HEK293 (cell line): ENCODE measurements at regions not wholly inside any gene's neighbourhood (a gene's known extent, or its start where the extent isn't known, plus 50 kb on each side); places are given as distances from the start of the nearest gene placed in this dataset.

Experiments used
- CTCF ChIA-PET: fragments of 350-600 bp; formaldehyde crosslinking; extraction: SDS; loops from one replicate; lab custom pipeline; 2021; ENCODE audit warnings: antibody characterized with exemption; lab: Yijun Ruan, JAX
- POLR2A ChIA-PET: fragments of 300-600 bp; formaldehyde crosslinking; extraction: SDS; loops from one replicate; lab custom pipeline; 2020; ENCODE audit warnings: antibody characterized with exemption, inconsistent platforms; lab: Yijun Ruan, JAX
- H3K27ac ChIP-seq: fragments of 200-500 bp; sonication (Bioruptor generic); 2 replicates; pipeline ENCODE4 v1.5.1; 2014; ENCODE audit warnings: low read depth, low read length, control low read depth, inconsistent platforms; ENCODE audit errors: extremely low read depth
- H3K36me3 ChIP-seq, 2 experiments: fragments of 200-500 bp in 1 of 2; sonication (Bioruptor generic) in 1 of 2; 1 replicate in 1 of 2; 2 replicates in 1 of 2; pipeline ENCODE4 v1.5.1; 2014 to 2017; ENCODE audit warnings: inconsistent platforms in 2 of 2, low read length in 2 of 2; ENCODE audit not compliant: control insufficient read depth in 2 of 2, insufficient read depth in 1 of 2
- H3K4me1 ChIP-seq: fragments of 200-500 bp; sonication (Bioruptor generic); 2 replicates; pipeline ENCODE4 v1.5.1; 2014; ENCODE audit warnings: mild to moderate bottlenecking, low read length, inconsistent platforms; ENCODE audit not compliant: control insufficient read depth, insufficient read depth
- H3K4me3 ChIP-seq: 2 replicates; pipeline ENCODE4 v1.5.1; 2011; ENCODE audit warnings: low read depth, mild to moderate bottlenecking, control low read depth, low read length, moderate library complexity
- H3K9me3 ChIP-seq: fragments of 200-500 bp; sonication (Bioruptor generic); 2 replicates; pipeline ENCODE4 v1.5.1; 2014; ENCODE audit warnings: low read depth, low read length, inconsistent platforms; ENCODE audit not compliant: control insufficient read depth, insufficient read depth
- KLF1 ChIP-seq: fragments of 450-650 bp; formaldehyde crosslinking; IDR thresholded peaks from 2 replicates; pipeline ENCODE4 v1.5.1; 2016; ENCODE audit warnings: missing biosample characterization, missing genetic modification characterization
- MEIS1 ChIP-seq: sonication (generic); formaldehyde crosslinking; IDR thresholded peaks from 2 replicates; pipeline ENCODE4 v1.8.1; 2022; ENCODE audit warnings: missing genetic modification reagents, mild to moderate bottlenecking, borderline replicate concordance
- SCRT1 ChIP-seq: fragments of 450-650 bp; formaldehyde crosslinking; IDR thresholded peaks from 2 replicates; pipeline ENCODE4 v1.5.1; 2016; ENCODE audit warnings: missing biosample characterization, missing genetic modification characterization, borderline replicate concordance
- SETDB1 ChIP-seq: IDR thresholded peaks from one replicate; pipeline ENCODE4 v1.6.1; 2017; ENCODE audit warnings: mild to moderate bottlenecking, low read length, moderate library complexity, mixed read lengths; ENCODE audit not compliant: insufficient read length
- TCF7L2 ChIP-seq: IDR thresholded peaks from 2 replicates; pipeline ENCODE4 v1.6.1; 2011; ENCODE audit warnings: low read depth, mild to moderate bottlenecking, inconsistent platforms, low read length, moderate library complexity, borderline replicate concordance
- YY1 ChIP-seq: fragments of 450-650 bp; formaldehyde crosslinking; IDR thresholded peaks from 2 replicates; pipeline ENCODE4 v1.5.1; 2018; ENCODE audit warnings: missing biosample characterization, missing genetic modification characterization
- ZBTB17 ChIP-seq: fragments of 450-650 bp; formaldehyde crosslinking; IDR thresholded peaks from 2 replicates; pipeline ENCODE4 v1.5.1; 2016; ENCODE audit warnings: missing biosample characterization, missing genetic modification characterization
- ZBTB8A ChIP-seq: fragments of 450-650 bp; formaldehyde crosslinking; IDR thresholded peaks from 2 replicates; pipeline ENCODE4 v1.5.1; 2016; ENCODE audit warnings: missing biosample characterization, missing genetic modification characterization
- ZEB2 ChIP-seq: fragments of 450-650 bp; formaldehyde crosslinking; IDR thresholded peaks from 2 replicates; pipeline ENCODE4 v1.5.1; 2016; ENCODE audit warnings: missing biosample characterization, missing genetic modification characterization
- ZFP3 ChIP-seq: fragments of 450-650 bp; formaldehyde crosslinking; IDR thresholded peaks from 2 replicates; pipeline ENCODE4 v1.5.1; 2016; ENCODE audit warnings: low read depth, missing biosample characterization, missing genetic modification characterization
- ZNF114 ChIP-seq: fragments of 450-650 bp; formaldehyde crosslinking; IDR thresholded peaks from 2 replicates; pipeline ENCODE4 v1.5.0; 2017; ENCODE audit warnings: missing biosample characterization, missing genetic modification characterization
- ZNF140 ChIP-seq: fragments of 450-650 bp; formaldehyde crosslinking; IDR thresholded peaks from 2 replicates; pipeline ENCODE4 v1.5.1; 2016; ENCODE audit warnings: missing biosample characterization, missing genetic modification characterization
- ZNF16 ChIP-seq: fragments of 450-650 bp; formaldehyde crosslinking; IDR thresholded peaks from 2 replicates; pipeline ENCODE4 v1.5.1; 2016; ENCODE audit warnings: low read depth, missing biosample characterization, missing genetic modification characterization
- ZNF174 ChIP-seq: fragments of 450-650 bp; formaldehyde crosslinking; IDR thresholded peaks from 2 replicates; pipeline ENCODE4 v1.5.0; 2017; ENCODE audit warnings: missing biosample characterization, mild to moderate bottlenecking, missing genetic modification characterization
- ZNF184 ChIP-seq: fragments of 450-650 bp; IDR thresholded peaks from 2 replicates; pipeline ENCODE4 v1.5.1; 2018; ENCODE audit warnings: missing biosample characterization, mild to moderate bottlenecking, missing genetic modification characterization
- ZNF214 ChIP-seq: fragments of 450-650 bp; formaldehyde crosslinking; IDR thresholded peaks from 2 replicates; pipeline ENCODE4 v1.5.1; 2017; ENCODE audit warnings: missing biosample characterization, mild to moderate bottlenecking, missing genetic modification characterization, borderline replicate concordance
- ZNF223 ChIP-seq: fragments of 450-650 bp; formaldehyde crosslinking; IDR thresholded peaks from 2 replicates; pipeline ENCODE4 v1.5.1; 2016; ENCODE audit warnings: missing biosample characterization, missing genetic modification characterization
- ZNF266 ChIP-seq: fragments of 450-650 bp; formaldehyde crosslinking; IDR thresholded peaks from 2 replicates; pipeline ENCODE4 v1.5.1; 2016; ENCODE audit warnings: missing biosample characterization, missing genetic modification characterization, low read depth
- ZNF292 ChIP-seq: fragments of 450-650 bp; formaldehyde crosslinking; IDR thresholded peaks from 2 replicates; pipeline ENCODE4 v1.5.1; 2016; ENCODE audit warnings: low read depth, missing biosample characterization, missing genetic modification characterization, borderline replicate concordance
- ZNF350 ChIP-seq: fragments of 450-650 bp; formaldehyde crosslinking; IDR thresholded peaks from 2 replicates; pipeline ENCODE4 v1.5.0; 2017; ENCODE audit warnings: missing biosample characterization, mild to moderate bottlenecking, missing genetic modification characterization
- ZNF416 ChIP-seq: fragments of 450-650 bp; formaldehyde crosslinking; IDR thresholded peaks from 2 replicates; pipeline ENCODE4 v1.5.1; 2016; ENCODE audit warnings: missing biosample characterization, missing genetic modification characterization
- ZNF510 ChIP-seq: fragments of 450-650 bp; formaldehyde crosslinking; IDR thresholded peaks from 2 replicates; pipeline ENCODE4 v1.5.1; 2018; ENCODE audit warnings: mild to moderate bottlenecking, missing genetic modification characterization, missing biosample characterization; ENCODE audit not compliant: insufficient replicate concordance
- ZNF571 ChIP-seq: fragments of 450-650 bp; formaldehyde crosslinking; IDR thresholded peaks from 2 replicates; pipeline ENCODE4 v1.5.0; 2017; ENCODE audit warnings: missing biosample characterization, missing genetic modification characterization
- ZNF677 ChIP-seq: fragments of 450-650 bp; IDR thresholded peaks from 2 replicates; pipeline ENCODE4 v1.5.0; 2018; ENCODE audit warnings: missing biosample characterization, mild to moderate bottlenecking, missing genetic modification characterization, moderate library complexity
- TF ChIP-seq, protein P1 (sequence below): fragments of 450-650 bp; formaldehyde crosslinking; IDR thresholded peaks from 2 replicates; pipeline ENCODE4 v1.5.1; 2016; ENCODE audit warnings: missing biosample characterization, missing genetic modification characterization
- TF ChIP-seq, protein P2 (sequence below): fragments of 450-650 bp; formaldehyde crosslinking; IDR thresholded peaks from 2 replicates; pipeline ENCODE4; 2016; ENCODE audit warnings: missing biosample characterization, missing genetic modification characterization
- TF ChIP-seq, protein P3 (sequence below): fragments of 450-650 bp; formaldehyde crosslinking; IDR thresholded peaks from 2 replicates; pipeline ENCODE4 v1.5.1; 2017; ENCODE audit warnings: missing biosample characterization, missing genetic modification characterization
- TF ChIP-seq, protein P4 (sequence below): fragments of 450-650 bp; formaldehyde crosslinking; IDR thresholded peaks from 2 replicates; pipeline ENCODE4 v1.5.1; 2016; ENCODE audit warnings: missing biosample characterization, missing genetic modification characterization
- TF ChIP-seq, protein P5 (sequence below): fragments of 450-650 bp; formaldehyde crosslinking; IDR thresholded peaks from 2 replicates; pipeline ENCODE4 v1.5.1; 2016; ENCODE audit warnings: missing biosample characterization, missing genetic modification characterization

DNA sequence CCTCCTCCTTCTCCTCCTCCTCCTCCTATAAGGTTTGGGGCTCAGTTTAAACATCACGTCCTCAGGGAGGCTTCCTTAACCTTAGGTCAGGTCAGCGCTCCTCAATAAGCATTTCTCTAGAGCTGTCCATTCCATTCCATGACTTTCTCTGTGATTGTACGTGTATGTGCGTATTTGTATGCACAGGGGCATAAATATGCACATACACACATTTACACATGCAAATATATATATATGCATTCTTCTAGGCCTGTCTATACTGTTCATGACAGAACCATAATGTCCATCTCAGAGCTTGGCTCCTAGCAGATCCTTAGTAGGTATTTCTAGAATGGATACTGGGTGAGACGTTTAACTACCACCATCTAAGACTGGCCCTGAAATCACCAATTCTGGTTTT lies 258.6 kb downstream of the STIM2 start:
- Histone ChIP-seq H3K9me3 (no peaks in the 10 kb centered on the region), H3K36me3 (no peaks in the 10 kb centered on the region), H3K27ac (no peak overlapping the region), H3K4me3 (no peak overlapping the region), H3K4me1 (no peaks in the 10 kb centered on the region)
- POLR2A ChIA-PET: no interaction called here
- CTCF ChIA-PET: interaction anchor here (1.2 kb wide), 1 partner anchor 17 kb away, joined by 3 read pairs; no protein-coding TSS in a partner anchor
- no peak for TF ChIP-seq SETDB1
- no peak for TF ChIP-seq ZNF184 (tag by site-specific recombination)
- TF ChIP-seq TCF7L2: no peak
- no peak for TF ChIP-seq ZNF140 (tag by site-specific recombination)
- TF ChIP-seq, protein P1, sequence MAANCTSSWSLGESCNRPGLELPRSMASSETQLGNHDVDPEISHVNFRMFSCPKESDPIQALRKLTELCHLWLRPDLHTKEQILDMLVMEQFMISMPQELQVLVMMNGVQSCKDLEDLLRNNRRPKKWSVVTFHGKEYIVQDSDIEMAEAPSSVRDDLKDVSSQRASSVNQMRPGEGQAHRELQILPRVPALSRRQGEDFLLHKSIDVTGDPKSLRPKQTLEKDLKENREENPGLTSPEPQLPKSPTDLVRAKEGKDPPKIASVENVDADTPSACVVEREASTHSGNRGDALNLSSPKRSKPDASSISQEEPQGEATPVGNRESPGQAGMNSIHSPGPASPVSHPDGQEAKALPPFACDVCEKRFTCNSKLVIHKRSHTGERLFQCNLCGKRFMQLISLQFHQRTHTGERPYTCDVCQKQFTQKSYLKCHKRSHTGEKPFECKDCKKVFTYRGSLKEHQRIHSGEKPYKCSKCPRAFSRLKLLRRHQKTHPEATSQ (tag by site-specific recombination): no peak
- no peak for TF ChIP-seq ZNF350 (tag by site-specific recombination)
- TF ChIP-seq, protein P2, sequence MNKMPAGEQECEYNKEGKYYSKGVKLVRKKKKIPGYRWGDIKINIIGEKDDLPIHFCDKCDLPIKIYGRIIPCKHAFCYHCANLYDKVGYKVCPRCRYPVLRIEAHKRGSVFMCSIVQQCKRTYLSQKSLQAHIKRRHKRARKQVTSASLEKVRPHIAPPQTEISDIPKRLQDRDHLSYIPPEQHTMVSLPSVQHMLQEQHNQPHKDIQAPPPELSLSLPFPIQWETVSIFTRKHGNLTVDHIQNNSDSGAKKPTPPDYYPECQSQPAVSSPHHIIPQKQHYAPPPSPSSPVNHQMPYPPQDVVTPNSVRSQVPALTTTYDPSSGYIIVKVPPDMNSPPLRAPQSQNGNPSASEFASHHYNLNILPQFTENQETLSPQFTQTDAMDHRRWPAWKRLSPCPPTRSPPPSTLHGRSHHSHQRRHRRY: no peak
- TF ChIP-seq ZNF266 (tag by site-specific recombination): no peak
- no peak for TF ChIP-seq ZBTB8A (tag by site-specific recombination)
- no peak for TF ChIP-seq ZNF174
- TF ChIP-seq, protein P3, sequence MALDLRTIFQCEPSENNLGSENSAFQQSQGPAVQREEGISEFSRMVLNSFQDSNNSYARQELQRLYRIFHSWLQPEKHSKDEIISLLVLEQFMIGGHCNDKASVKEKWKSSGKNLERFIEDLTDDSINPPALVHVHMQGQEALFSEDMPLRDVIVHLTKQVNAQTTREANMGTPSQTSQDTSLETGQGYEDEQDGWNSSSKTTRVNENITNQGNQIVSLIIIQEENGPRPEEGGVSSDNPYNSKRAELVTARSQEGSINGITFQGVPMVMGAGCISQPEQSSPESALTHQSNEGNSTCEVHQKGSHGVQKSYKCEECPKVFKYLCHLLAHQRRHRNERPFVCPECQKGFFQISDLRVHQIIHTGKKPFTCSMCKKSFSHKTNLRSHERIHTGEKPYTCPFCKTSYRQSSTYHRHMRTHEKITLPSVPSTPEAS (tag by site-specific recombination): no peak
- TF ChIP-seq ZFP3: no peak
- no peak for TF ChIP-seq ZNF16 (tag by site-specific recombination)
- TF ChIP-seq ZBTB17 (tag by site-specific recombination): no peak

DNA sequence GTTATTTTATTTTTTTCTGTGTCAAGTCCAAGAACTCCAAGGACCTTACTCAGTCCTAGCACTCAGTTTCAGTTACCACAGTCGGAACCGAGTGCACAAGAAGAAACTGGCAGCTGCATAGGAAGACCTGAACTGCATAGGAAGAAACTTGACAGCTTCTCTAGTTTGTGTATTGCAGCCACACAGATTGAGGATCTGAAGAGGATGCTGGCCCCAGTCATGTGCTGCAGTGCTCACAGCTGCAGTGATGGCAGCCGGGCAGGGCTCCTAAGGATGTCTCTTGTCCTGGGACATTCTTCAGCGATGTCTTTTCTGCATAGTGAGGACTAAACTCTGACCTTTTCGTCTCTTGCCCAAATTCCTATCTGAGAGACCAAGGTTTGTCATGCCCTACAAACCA lies 261.2 kb downstream of the STIM2 start:
- ChIA-PET POLR2A (no interaction called here), CTCF (no interaction called here)
- H3K4me1 ChIP-seq: no peaks in the 10 kb centered on the region
- no peaks in the 10 kb centered on the region for H3K36me3 ChIP-seq
- H3K27ac ChIP-seq: no peak overlapping the region
- no peak overlapping the region for H3K4me3 ChIP-seq
- no peaks in the 10 kb centered on the region for H3K9me3 ChIP-seq
- TF ChIP-seq MEIS1 (CRISPR knock-in tag): no peak
- no peak for TF ChIP-seq ZNF677 (tag by site-specific recombination)
- TF ChIP-seq ZEB2: no peak
- TF ChIP-seq ZNF223 (tag by site-specific recombination): no peak
- no peak for TF ChIP-seq ZNF114 (tag by site-specific recombination)
- TF ChIP-seq ZNF510 (tag by site-specific recombination): no peak
- no peak for TF ChIP-seq ZNF571 (tag by site-specific recombination)
- TF ChIP-seq, protein P4, sequence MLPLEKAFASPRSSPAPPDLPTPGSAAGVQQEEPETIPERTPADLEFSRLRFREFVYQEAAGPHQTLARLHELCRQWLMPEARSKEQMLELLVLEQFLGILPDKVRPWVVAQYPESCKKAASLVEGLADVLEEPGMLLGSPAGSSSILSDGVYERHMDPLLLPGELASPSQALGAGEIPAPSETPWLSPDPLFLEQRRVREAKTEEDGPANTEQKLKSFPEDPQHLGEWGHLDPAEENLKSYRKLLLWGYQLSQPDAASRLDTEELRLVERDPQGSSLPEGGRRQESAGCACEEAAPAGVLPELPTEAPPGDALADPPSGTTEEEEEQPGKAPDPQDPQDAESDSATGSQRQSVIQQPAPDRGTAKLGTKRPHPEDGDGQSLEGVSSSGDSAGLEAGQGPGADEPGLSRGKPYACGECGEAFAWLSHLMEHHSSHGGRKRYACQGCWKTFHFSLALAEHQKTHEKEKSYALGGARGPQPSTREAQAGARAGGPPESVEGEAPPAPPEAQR: no peak
- no peak for TF ChIP-seq ZNF292 (tag by site-specific recombination)
- no peak for TF ChIP-seq SCRT1
- no peak for TF ChIP-seq ZFP3
- no peak for TF ChIP-seq ZNF214 (tag by site-specific recombination)
- TF ChIP-seq KLF1: no peak
- TF ChIP-seq YY1: no peak
- TF ChIP-seq ZNF416 (tag by site-specific recombination): no peak
- TF ChIP-seq ZBTB8A (tag by site-specific recombination): no peak
- TF ChIP-seq, protein P5, sequence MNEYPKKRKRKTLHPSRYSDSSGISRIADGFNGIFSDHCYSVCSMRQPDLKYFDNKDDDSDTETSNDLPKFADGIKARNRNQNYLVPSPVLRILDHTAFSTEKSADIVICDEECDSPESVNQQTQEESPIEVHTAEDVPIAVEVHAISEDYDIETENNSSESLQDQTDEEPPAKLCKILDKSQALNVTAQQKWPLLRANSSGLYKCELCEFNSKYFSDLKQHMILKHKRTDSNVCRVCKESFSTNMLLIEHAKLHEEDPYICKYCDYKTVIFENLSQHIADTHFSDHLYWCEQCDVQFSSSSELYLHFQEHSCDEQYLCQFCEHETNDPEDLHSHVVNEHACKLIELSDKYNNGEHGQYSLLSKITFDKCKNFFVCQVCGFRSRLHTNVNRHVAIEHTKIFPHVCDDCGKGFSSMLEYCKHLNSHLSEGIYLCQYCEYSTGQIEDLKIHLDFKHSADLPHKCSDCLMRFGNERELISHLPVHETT (tag by site-specific recombination): no peak
- no peak for TF ChIP-seq ZNF16 (tag by site-specific recombination)
